ENCODE measurements at regions not wholly inside any gene's neighbourhood (a gene's known extent, or its start where the extent isn't known, plus 50 kb on each side); places are given as distances from the start of the nearest gene placed in this dataset.

DNA sequence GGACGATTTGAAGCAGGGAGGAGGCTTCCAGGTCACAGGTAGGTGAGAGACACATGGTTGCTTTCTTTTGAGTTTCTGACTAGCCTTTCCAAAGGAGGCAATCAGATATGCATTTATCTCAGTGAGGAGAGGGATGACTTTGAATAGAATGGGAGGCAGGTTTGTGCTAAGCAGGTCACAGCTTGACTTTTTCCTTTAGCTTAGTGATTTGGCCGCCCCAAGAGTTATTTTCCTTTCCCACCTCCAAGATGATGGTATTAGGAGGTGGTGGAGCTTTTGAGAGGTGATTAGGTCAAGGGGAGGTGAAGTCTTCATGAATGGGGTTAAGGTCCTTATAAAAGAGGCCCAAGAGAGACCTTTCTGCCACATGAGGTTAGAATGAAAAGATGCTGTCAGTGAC lies 443.7 kb downstream of the TYW1 start:
- Histone ChIP-seq H3K4me1 (no peaks in the 10 kb centered on the region), H3K9me3 (no peaks in the 10 kb centered on the region), H3K27me3 (no peaks in the 10 kb centered on the region), H3K27ac (no peak overlapping the region), H3K4me3 (no peak overlapping the region), H3K36me3 (no peaks in the 10 kb centered on the region)
- DNase-seq (no peak), ATAC-seq (no peak)
- 0 to 62% (median 29%) methylated on average over 1 to 2 of the region's 2 CpGs for WGBS, 4 donors
- no peak for TF ChIP-seq POLR2A (IDR thresholded peaks at IDR 0.05)
- TF ChIP-seq, protein P1, sequence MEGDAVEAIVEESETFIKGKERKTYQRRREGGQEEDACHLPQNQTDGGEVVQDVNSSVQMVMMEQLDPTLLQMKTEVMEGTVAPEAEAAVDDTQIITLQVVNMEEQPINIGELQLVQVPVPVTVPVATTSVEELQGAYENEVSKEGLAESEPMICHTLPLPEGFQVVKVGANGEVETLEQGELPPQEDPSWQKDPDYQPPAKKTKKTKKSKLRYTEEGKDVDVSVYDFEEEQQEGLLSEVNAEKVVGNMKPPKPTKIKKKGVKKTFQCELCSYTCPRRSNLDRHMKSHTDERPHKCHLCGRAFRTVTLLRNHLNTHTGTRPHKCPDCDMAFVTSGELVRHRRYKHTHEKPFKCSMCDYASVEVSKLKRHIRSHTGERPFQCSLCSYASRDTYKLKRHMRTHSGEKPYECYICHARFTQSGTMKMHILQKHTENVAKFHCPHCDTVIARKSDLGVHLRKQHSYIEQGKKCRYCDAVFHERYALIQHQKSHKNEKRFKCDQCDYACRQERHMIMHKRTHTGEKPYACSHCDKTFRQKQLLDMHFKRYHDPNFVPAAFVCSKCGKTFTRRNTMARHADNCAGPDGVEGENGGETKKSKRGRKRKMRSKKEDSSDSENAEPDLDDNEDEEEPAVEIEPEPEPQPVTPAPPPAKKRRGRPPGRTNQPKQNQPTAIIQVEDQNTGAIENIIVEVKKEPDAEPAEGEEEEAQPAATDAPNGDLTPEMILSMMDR (IDR thresholded peaks at IDR 0.05) = no peak
- intact Hi-C loops (cut with DNase I) = no loop called here

DNA sequence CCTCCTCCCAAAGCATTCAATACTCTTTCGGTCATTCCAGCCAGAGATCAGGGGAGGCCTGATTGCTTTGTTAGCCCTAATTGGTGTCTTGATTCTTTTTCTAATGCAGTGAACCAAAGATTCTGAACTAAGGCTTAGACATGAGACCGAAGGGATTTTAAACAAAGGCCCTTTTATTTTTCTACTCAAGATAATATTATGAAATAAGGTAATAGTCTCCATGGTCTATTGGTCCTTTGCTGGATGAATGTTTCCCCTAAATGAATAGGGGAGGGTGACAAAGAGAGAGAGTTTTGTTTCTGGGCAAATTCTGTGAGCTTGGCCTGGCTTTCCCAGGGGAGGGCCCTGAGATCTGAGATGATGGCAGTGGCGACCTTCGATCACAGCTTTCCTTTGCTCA lies 449.1 kb downstream of the TYW1 start:
- no peak overlapping the region for H3K4me3 ChIP-seq
- ATAC-seq = no peak

DNA sequence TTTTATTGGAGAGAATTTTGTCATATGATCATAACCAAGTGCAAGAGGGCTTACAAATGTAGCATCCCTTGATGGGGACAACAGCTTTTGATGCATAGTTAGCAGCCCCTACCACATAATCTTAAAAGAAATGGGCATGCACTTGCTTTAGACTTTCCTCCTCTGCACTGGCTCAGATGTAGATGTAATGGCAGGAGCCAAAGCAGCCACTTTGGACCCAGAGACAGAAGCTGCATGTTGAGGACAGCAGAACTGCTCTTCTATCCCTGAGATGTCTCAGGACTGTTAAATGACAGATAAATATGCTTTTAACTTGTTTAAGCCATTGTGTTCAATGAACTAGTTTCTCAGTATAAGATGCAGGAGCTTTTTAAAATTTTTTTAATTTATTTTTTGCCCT lies 450.7 kb downstream of the TYW1 start:
- intact Hi-C loops (cut with DNase I) = no loop called here
- H3K27ac ChIP-seq = no peak overlapping the region
- no peaks in the 10 kb centered on the region for H3K36me3 ChIP-seq
- DNase-seq (no peak), ATAC-seq (no peak)
- no peaks in the 10 kb centered on the region for H3K9me3 ChIP-seq
- no peak overlapping the region for H3K4me3 ChIP-seq
- no peaks in the 10 kb centered on the region for H3K27me3 ChIP-seq
- H3K4me1 ChIP-seq = no peaks in the 10 kb centered on the region
- no peak for TF ChIP-seq POLR2A (IDR thresholded peaks at IDR 0.05)
- TF ChIP-seq, protein P1 (IDR thresholded peaks at IDR 0.05) = no peak

More for the DNA sequence above, 449.1 kb downstream of the TYW1 start:
- H3K4me1 ChIP-seq = no peaks in the 10 kb centered on the region
- no peak overlapping the region for H3K27ac ChIP-seq
- no peaks in the 10 kb centered on the region for H3K27me3 ChIP-seq
- TF ChIP-seq POLR2A (IDR thresholded peaks at IDR 0.05) = no peak
- TF ChIP-seq, protein P1 (IDR thresholded peaks at IDR 0.05) = no peak
- no peak for DNase-seq
- intact Hi-C loops (cut with DNase I) = no loop called here
- 87 to 90% (median 89%) methylated on average over 4 of the region's 4 CpGs for WGBS, 4 donors
- no peaks in the 10 kb centered on the region for H3K36me3 ChIP-seq
- no peaks in the 10 kb centered on the region for H3K9me3 ChIP-seq

DNA sequence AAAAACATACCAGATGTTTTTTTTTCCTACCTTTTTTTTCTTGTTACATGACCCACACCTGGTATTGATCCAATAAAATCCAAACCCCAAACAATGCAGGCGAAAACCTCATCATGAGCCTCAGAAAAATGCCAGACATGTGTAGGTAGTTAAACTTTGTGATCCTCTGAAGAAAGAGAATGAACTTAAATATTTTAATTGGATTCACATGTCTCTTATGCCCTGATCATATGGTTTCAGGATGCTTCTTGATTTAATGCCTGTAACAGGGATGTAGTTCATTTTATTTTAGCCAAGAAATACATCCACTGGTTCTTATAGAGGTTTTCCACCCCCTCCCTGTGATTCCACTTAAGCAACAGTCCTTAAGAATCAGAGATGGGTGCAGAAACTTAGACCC lies 451.6 kb downstream of the TYW1 start:
- no peaks in the 10 kb centered on the region for H3K36me3 ChIP-seq
- H3K27me3 ChIP-seq = no peaks in the 10 kb centered on the region
- ATAC-seq (no peak), DNase-seq (no peak)
- intact Hi-C loops (cut with DNase I) = no loop called here
- H3K9me3 ChIP-seq = no peaks in the 10 kb centered on the region
- no peak overlapping the region for H3K27ac ChIP-seq
- WGBS, 4 donors = 89 to 100% (median 90%) methylated on average over 1 of the region's 1 CpG
- H3K4me1 ChIP-seq = no peaks in the 10 kb centered on the region
- no peak overlapping the region for H3K4me3 ChIP-seq
- no peak for TF ChIP-seq POLR2A (IDR thresholded peaks at IDR 0.05)
- TF ChIP-seq, protein P1 (IDR thresholded peaks at IDR 0.05) = no peak
